GM12878 (cell line): ENCODE measurements at regions not wholly inside any gene's neighbourhood (a gene's known extent, or its start where the extent isn't known, plus 50 kb on each side); places are given as distances from the start of the nearest gene placed in this dataset.

Source experiments
- CBX3 ChIP-seq: fragments of 200-600 bp; sonication (generic); IDR thresholded peaks from 2 replicates; pipeline ENCODE4 v1.6.1; 2016; ENCODE audit warnings: low read depth, borderline replicate concordance
- EGR1 ChIP-seq, 2 experiments: IDR thresholded peaks; 1 replicate in 1 of 2; 2 replicates in 1 of 2; pipeline ENCODE4 v1.6.1; 2011 to 2012; ENCODE audit warnings: low read depth in 2 of 2, low read length in 2 of 2, borderline replicate concordance in 1 of 2, mild to moderate bottlenecking in 1 of 2, moderate library complexity in 1 of 2
- EZH2 ChIP-seq: IDR thresholded peaks from 2 replicates; pipeline ENCODE4 v1.6.1; 2012; ENCODE audit warnings: low read depth, mild to moderate bottlenecking, control low read depth, inconsistent platforms, low read length, borderline replicate concordance; ENCODE audit not compliant: control insufficient read depth
- HCFC1 ChIP-seq: fragments of 150-350 bp; IDR thresholded peaks from 2 replicates; pipeline ENCODE4 v1.6.1; 2014; ENCODE audit warnings: low read length
- HDAC6 ChIP-seq: fragments of 200-600 bp; sonication (generic); IDR thresholded peaks from one replicate; pipeline ENCODE4 v1.8.0; 2017; ENCODE audit warnings: antibody characterized with exemption; ENCODE audit not compliant: unreplicated experiment
- HDGF ChIP-seq: fragments of 450-650 bp; IDR thresholded peaks from 2 replicates; pipeline ENCODE4 v1.6.1; 2016; ENCODE audit warnings: antibody characterized with exemption
- JUND ChIP-seq: IDR thresholded peaks from 2 replicates; pipeline ENCODE4 v1.6.1; 2012; ENCODE audit warnings: low read depth, mild to moderate bottlenecking, low read length, improper control_type of control experiment, moderate library complexity
- NR2C2 ChIP-seq: IDR thresholded peaks from 2 replicates; pipeline ENCODE4 v1.6.1; 2011; ENCODE audit warnings: borderline replicate concordance, low read depth; ENCODE audit not compliant: control insufficient read depth, insufficient read length
- POLR2A ChIP-seq: IDR thresholded peaks from 2 replicates; pipeline ENCODE4 v1.6.1; 2011; ENCODE audit warnings: low read depth, mild to moderate bottlenecking, low read length
- POLR2AphosphoS5 ChIP-seq: IDR thresholded peaks from 2 replicates; pipeline ENCODE4 v1.6.1; 2011; ENCODE audit warnings: mild to moderate bottlenecking, low read length, inconsistent platforms
- TF ChIP-seq, protein P1 (sequence below): fragments of 450-650 bp; IDR thresholded peaks from 2 replicates; pipeline ENCODE4 v1.6.1; 2016; ENCODE audit warnings: mild to moderate bottlenecking
- TF ChIP-seq, protein P2 (sequence below), 3 experiments: IDR thresholded peaks in 2 of 3; conservative IDR thresholded peaks in 1 of 3; 2 replicates each; pipeline ENCODE4 v1.5.1; 2011; ENCODE audit warnings: low read depth in 3 of 3, low read length in 3 of 3, mild to moderate bottlenecking in 3 of 3, control low read depth in 2 of 3, moderate library complexity in 2 of 3, inconsistent platforms in 1 of 3, mixed read lengths in 1 of 3; ENCODE audit not compliant: control insufficient read depth in 2 of 3, insufficient read depth in 1 of 3; ENCODE audit errors: extremely low read depth in 1 of 3
- TF ChIP-seq, protein P3 (sequence below): fragments of 450-650 bp; formaldehyde crosslinking; IDR thresholded peaks from 2 replicates; pipeline ENCODE4 v1.5.0; 2022; ENCODE audit warnings: mild to moderate bottlenecking, missing genetic modification characterization

DNA sequence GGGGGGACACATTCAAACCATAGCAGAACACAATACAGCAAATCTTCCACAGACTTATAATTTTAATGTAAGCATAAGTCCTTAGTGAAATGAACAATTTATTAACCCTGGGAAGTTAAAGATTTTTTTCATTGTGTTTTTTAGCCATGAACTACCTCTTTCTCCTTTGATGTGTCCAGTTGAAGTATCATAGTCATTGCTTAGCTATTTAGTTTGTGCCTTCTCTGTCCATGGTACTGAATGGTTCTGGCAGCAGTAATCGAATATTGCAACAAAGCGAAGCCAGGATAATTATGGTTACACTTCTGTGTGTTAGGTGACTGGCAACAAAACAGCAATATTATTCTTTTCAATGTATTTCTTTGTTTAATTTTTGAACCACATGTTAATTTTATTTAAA, 403.0 kb upstream of the ONECUT1 start:
- TF ChIP-seq, protein P1, sequence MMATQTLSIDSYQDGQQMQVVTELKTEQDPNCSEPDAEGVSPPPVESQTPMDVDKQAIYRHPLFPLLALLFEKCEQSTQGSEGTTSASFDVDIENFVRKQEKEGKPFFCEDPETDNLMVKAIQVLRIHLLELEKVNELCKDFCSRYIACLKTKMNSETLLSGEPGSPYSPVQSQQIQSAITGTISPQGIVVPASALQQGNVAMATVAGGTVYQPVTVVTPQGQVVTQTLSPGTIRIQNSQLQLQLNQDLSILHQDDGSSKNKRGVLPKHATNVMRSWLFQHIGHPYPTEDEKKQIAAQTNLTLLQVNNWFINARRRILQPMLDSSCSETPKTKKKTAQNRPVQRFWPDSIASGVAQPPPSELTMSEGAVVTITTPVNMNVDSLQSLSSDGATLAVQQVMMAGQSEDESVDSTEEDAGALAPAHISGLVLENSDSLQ, result no peak
- TF ChIP-seq, protein P2, sequence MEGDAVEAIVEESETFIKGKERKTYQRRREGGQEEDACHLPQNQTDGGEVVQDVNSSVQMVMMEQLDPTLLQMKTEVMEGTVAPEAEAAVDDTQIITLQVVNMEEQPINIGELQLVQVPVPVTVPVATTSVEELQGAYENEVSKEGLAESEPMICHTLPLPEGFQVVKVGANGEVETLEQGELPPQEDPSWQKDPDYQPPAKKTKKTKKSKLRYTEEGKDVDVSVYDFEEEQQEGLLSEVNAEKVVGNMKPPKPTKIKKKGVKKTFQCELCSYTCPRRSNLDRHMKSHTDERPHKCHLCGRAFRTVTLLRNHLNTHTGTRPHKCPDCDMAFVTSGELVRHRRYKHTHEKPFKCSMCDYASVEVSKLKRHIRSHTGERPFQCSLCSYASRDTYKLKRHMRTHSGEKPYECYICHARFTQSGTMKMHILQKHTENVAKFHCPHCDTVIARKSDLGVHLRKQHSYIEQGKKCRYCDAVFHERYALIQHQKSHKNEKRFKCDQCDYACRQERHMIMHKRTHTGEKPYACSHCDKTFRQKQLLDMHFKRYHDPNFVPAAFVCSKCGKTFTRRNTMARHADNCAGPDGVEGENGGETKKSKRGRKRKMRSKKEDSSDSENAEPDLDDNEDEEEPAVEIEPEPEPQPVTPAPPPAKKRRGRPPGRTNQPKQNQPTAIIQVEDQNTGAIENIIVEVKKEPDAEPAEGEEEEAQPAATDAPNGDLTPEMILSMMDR (IDR thresholded peaks at IDR 0.05 in 2 of 3, conservative IDR thresholded peaks at IDR 0.05 in 1 of 3; ENCODE audit: control insufficient read depth in 2 of 3, extremely low read depth in 1 of 3, insufficient read depth in 1 of 3, low read depth in 3 of 3, low read length in 3 of 3), result no peak
- TF ChIP-seq JUND (no peak), HDAC6 (no peak), POLR2AphosphoS5 (no peak), EGR1 (IDR thresholded peaks at IDR 0.05; ENCODE audit: borderline replicate concordance in 1 of 2, low read depth in 2 of 2, low read length in 2 of 2) (no peak), NR2C2 (no peak), HDGF (no peak), HCFC1 (no peak), POLR2A (no peak), CBX3 (no peak), EZH2 (no peak)
- TF ChIP-seq, protein P3, sequence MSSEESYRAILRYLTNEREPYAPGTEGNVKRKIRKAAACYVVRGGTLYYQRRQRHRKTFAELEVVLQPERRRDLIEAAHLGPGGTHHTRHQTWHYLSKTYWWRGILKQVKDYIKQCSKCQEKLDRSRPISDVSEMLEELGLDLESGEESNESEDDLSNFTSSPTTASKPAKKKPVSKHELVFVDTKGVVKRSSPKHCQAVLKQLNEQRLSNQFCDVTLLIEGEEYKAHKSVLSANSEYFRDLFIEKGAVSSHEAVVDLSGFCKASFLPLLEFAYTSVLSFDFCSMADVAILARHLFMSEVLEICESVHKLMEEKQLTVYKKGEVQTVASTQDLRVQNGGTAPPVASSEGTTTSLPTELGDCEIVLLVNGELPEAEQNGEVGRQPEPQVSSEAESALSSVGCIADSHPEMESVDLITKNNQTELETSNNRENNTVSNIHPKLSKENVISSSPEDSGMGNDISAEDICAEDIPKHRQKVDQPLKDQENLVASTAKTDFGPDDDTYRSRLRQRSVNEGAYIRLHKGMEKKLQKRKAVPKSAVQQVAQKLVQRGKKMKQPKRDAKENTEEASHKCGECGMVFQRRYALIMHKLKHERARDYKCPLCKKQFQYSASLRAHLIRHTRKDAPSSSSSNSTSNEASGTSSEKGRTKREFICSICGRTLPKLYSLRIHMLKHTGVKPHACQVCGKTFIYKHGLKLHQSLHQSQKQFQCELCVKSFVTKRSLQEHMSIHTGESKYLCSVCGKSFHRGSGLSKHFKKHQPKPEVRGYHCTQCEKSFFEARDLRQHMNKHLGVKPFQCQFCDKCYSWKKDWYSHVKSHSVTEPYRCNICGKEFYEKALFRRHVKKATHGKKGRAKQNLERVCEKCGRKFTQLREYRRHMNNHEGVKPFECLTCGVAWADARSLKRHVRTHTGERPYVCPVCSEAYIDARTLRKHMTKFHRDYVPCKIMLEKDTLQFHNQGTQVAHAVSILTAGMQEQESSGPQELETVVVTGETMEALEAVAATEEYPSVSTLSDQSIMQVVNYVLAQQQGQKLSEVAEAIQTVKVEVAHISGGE (CRISPR knock-in tag), result no peak
